H1 (cell line): ENCODE measurements at regions not wholly inside any gene's neighbourhood (a gene's known extent, or its start where the extent isn't known, plus 50 kb on each side); places are given as distances from the start of the nearest gene placed in this dataset.

Experiments
- CTCF ChIA-PET: fragments of 300-600 bp; sonication (Branson Sonifier 250); formaldehyde crosslinking; loops from one replicate; lab custom pipeline; 2021; ENCODE audit not compliant: partially characterized antibody; lab: Charles Lee
- POLR2A ChIA-PET: fragments of 300-600 bp; sonication (Branson Sonifier 250); formaldehyde crosslinking; loops from one replicate; lab custom pipeline; 2021; ENCODE audit warnings: inconsistent platforms; ENCODE audit not compliant: partially characterized antibody; lab: Charles Lee
- DNase-seq, 2 experiments: peaks; one replicate each; pipeline versions ENCODE4 v3.0.0 to v3.0.0-alpha.2; 2010 to 2022; ENCODE audit warnings: low spot score in 2 of 2, low read depth in 1 of 2, mixed read lengths in 1 of 2
- FAIRE-seq: peaks from 2 replicates; lab custom pipeline; 2011; peaks lifted over from hg19 to GRCh38; lab: Jason Lieb, UNC
- H2AFZ ChIP-seq: 2 replicates; pipeline ENCODE4 v1.8.1; 2012; ENCODE audit warnings: low read length, inconsistent platforms
- H2AK5ac ChIP-seq: 2 replicates; pipeline ENCODE4 v1.6.1; 2013; ENCODE audit warnings: low read depth, low read length
- H2BK120ac ChIP-seq: replicated peaks from 2 replicates; pipeline ENCODE3; 2013; ENCODE audit warnings: low read depth, low read length, inconsistent platforms
- H2BK12ac ChIP-seq: 2 replicates; pipeline ENCODE4 v1.6.1; 2013; ENCODE audit warnings: low read depth, low read length
- H2BK15ac ChIP-seq: 2 replicates; pipeline ENCODE4 v1.6.1; 2013; ENCODE audit warnings: low read length
- H2BK20ac ChIP-seq: 2 replicates; pipeline ENCODE4 v1.6.1; 2013; ENCODE audit warnings: low read length
- H2BK5ac ChIP-seq: 2 replicates; pipeline ENCODE4 v1.6.1; 2013; ENCODE audit warnings: low read depth, low read length
- H3K14ac ChIP-seq: 2 replicates; pipeline ENCODE4 v1.6.1; 2013; ENCODE audit warnings: inconsistent platforms; ENCODE audit not compliant: insufficient read length
- H3K18ac ChIP-seq: 2 replicates; pipeline ENCODE4 v1.6.1; 2013; ENCODE audit warnings: low read length; ENCODE audit errors: extremely low read depth
- H3K23ac ChIP-seq: 2 replicates; pipeline ENCODE4 v1.6.1; 2013; ENCODE audit warnings: inconsistent platforms; ENCODE audit not compliant: insufficient read length
- H3K23me2 ChIP-seq: 2 replicates; pipeline ENCODE4 v1.6.1; 2013; ENCODE audit warnings: low read depth, low read length
- H3K27ac ChIP-seq: 2 replicates; pipeline ENCODE4 v1.6.1; 2011; ENCODE audit warnings: low read depth, low read length, inconsistent platforms
- H3K27me3 ChIP-seq, 4 experiments: replicated peaks in 1 of 4; 1 replicate in 1 of 4; 2 replicates in 3 of 4; pipeline versions ENCODE4 v1.6.1 to v1.8.1; 2011 to 2013; ENCODE audit warnings: low read length in 3 of 4, mild to moderate bottlenecking in 3 of 4, inconsistent platforms in 2 of 4, mixed read lengths in 2 of 4, moderate library complexity in 1 of 4; ENCODE audit not compliant: control insufficient read depth in 3 of 4, insufficient read depth in 3 of 4; ENCODE audit errors: extremely low read depth in 1 of 4
- H3K36me3 ChIP-seq, 4 experiments: 2 replicates each; pipeline versions ENCODE4 v1.6.1 to v1.8.1; 2011 to 2013; ENCODE audit warnings: mild to moderate bottlenecking in 4 of 4, low read length in 3 of 4, moderate library complexity in 2 of 4, control low read depth in 1 of 4, inconsistent platforms in 1 of 4; ENCODE audit not compliant: insufficient read depth in 4 of 4, control insufficient read depth in 2 of 4
- H3K4ac ChIP-seq: replicated peaks from 2 replicates; pipeline ENCODE3; 2013; ENCODE audit warnings: low read length, low read depth, mixed read lengths, inconsistent platforms; ENCODE audit not compliant: insufficient read length
- H3K4me1 ChIP-seq, 4 experiments: replicated peaks in 1 of 4; 1 replicate in 1 of 4; 2 replicates in 3 of 4; pipeline versions ENCODE4 v1.6.1 to v1.8.1; 2011 to 2013; ENCODE audit warnings: low read length in 3 of 4, inconsistent platforms in 2 of 4, mixed read lengths in 1 of 4; ENCODE audit not compliant: insufficient read depth in 4 of 4, control insufficient read depth in 3 of 4
- H3K4me2 ChIP-seq, 2 experiments: 2 replicates each; pipeline versions ENCODE4 v1.6.1 to v1.8.1; 2011 to 2013; ENCODE audit warnings: low read depth in 2 of 2, low read length in 2 of 2, control low read depth in 1 of 2, inconsistent platforms in 1 of 2, mild to moderate bottlenecking in 1 of 2; ENCODE audit not compliant: insufficient read depth in 1 of 2
- H3K4me3 ChIP-seq, 4 experiments: fragments of 200-600, 300-600 bp in 1 of 4; sonication (generic), shearing (Covaris generic), sonication (Bioruptor Twin) in 1 of 4; 2 replicates each; pipeline versions ENCODE4 v1.5.1 to v1.8.1; 2011 to 2016; ENCODE audit warnings: low read length in 4 of 4, low read depth in 3 of 4, control low read depth in 2 of 4, inconsistent platforms in 2 of 4, mild to moderate bottlenecking in 2 of 4, mixed read lengths in 1 of 4, moderate library complexity in 1 of 4; ENCODE audit not compliant: insufficient read depth in 2 of 4; ENCODE audit errors: extremely low read depth in 1 of 4
- H3K56ac ChIP-seq: replicated peaks from 2 replicates; pipeline ENCODE3; 2013; ENCODE audit warnings: low read depth, mild to moderate bottlenecking, mixed read lengths, low read length, inconsistent platforms; ENCODE audit not compliant: insufficient read length
- H3K79me1 ChIP-seq: 2 replicates; pipeline ENCODE4 v1.6.1; 2013; ENCODE audit warnings: low read depth, low read length, control low read depth
- H3K79me2 ChIP-seq, 2 experiments: 2 replicates each; pipeline versions ENCODE4 v1.6.1 to v1.8.1; 2012 to 2013; ENCODE audit warnings: low read length in 2 of 2, mild to moderate bottlenecking in 2 of 2, inconsistent platforms in 1 of 2; ENCODE audit not compliant: insufficient read depth in 2 of 2, control insufficient read depth in 1 of 2
- H3K9ac ChIP-seq, 4 experiments: replicated peaks in 1 of 4; 1 replicate in 1 of 4; 2 replicates in 3 of 4; pipeline versions ENCODE4 v1.6.1 to v1.8.1; 2011 to 2013; ENCODE audit warnings: low read depth in 3 of 4, low read length in 3 of 4, control low read depth in 2 of 4, mild to moderate bottlenecking in 2 of 4, moderate library complexity in 2 of 4, inconsistent platforms in 1 of 4; ENCODE audit errors: extremely low read depth in 1 of 4
- H3K9me3 ChIP-seq, 2 experiments: 2 replicates each; pipeline versions ENCODE4 v1.6.1 to v1.8.1; 2012 to 2013; ENCODE audit warnings: mild to moderate bottlenecking in 2 of 2, moderate library complexity in 2 of 2, control low read depth in 1 of 2, inconsistent platforms in 1 of 2, low read depth in 1 of 2, low read length in 1 of 2, mixed read lengths in 1 of 2; ENCODE audit not compliant: insufficient read depth in 2 of 2
- H4K20me1 ChIP-seq, 2 experiments: replicated peaks in 1 of 2; 2 replicates each; pipeline versions ENCODE3 to v1.8.1; 2011 to 2013; ENCODE audit warnings: inconsistent platforms in 2 of 2, low read length in 2 of 2, mild to moderate bottlenecking in 1 of 2; ENCODE audit not compliant: insufficient read depth in 2 of 2, control insufficient read depth in 1 of 2
- H4K5ac ChIP-seq: 2 replicates; pipeline ENCODE4 v1.6.1; 2013; ENCODE audit warnings: low read length, low read depth, mixed read lengths, inconsistent platforms; ENCODE audit not compliant: insufficient read length
- H4K8ac ChIP-seq: 2 replicates; pipeline ENCODE4 v1.8.0; 2013; ENCODE audit warnings: mild to moderate bottlenecking, moderate library complexity, low read length, inconsistent platforms; ENCODE audit not compliant: insufficient read depth; ENCODE audit errors: extremely low read depth
- H4K91ac ChIP-seq: replicated peaks from 2 replicates; pipeline ENCODE3; 2013; ENCODE audit warnings: low read length, mixed read lengths, inconsistent platforms; ENCODE audit not compliant: insufficient read length
- KDM1A ChIP-seq: fragments of 200-600, 300-600 bp; sonication (generic); IDR thresholded peaks from 2 replicates; pipeline ENCODE4 v1.7.1; 2016; ENCODE audit warnings: mild to moderate bottlenecking, low read length, borderline replicate concordance
- POLR2A ChIP-seq, 2 experiments: IDR thresholded peaks; 1 replicate in 1 of 2; 2 replicates in 1 of 2; pipeline ENCODE4 v1.6.1; 2011; ENCODE audit warnings: low read depth in 2 of 2, low read length in 2 of 2, mild to moderate bottlenecking in 2 of 2; ENCODE audit errors: control extremely low read depth in 1 of 2
- RAD21 ChIP-seq, 2 experiments: IDR thresholded peaks in 1 of 2; conservative IDR thresholded peaks in 1 of 2; 2 replicates each; pipeline ENCODE4 v1.6.1; 2011; ENCODE audit warnings: low read depth in 2 of 2, low read length in 2 of 2, improper control_type of control experiment in 1 of 2, inconsistent platforms in 1 of 2, mild to moderate bottlenecking in 1 of 2, moderate library complexity in 1 of 2
- SIN3A ChIP-seq, 2 experiments: IDR thresholded peaks in 1 of 2; conservative IDR thresholded peaks in 1 of 2; 2 replicates each; pipeline ENCODE4 v1.6.1; 2011 to 2012; ENCODE audit warnings: low read length in 2 of 2, improper control_type of control experiment in 1 of 2, low read depth in 1 of 2, mild to moderate bottlenecking in 1 of 2
- SP2 ChIP-seq: IDR thresholded peaks from 2 replicates; pipeline ENCODE4 v1.6.1; 2012; ENCODE audit warnings: mild to moderate bottlenecking, low read length, inconsistent platforms
- SRF ChIP-seq: IDR thresholded peaks from 2 replicates; pipeline ENCODE4 v1.6.1; 2011; ENCODE audit warnings: mild to moderate bottlenecking, low read depth, low read length, moderate library complexity
- TAF1 ChIP-seq: IDR thresholded peaks from 2 replicates; pipeline ENCODE4 v1.6.1; 2011; ENCODE audit warnings: mild to moderate bottlenecking, low read depth, low read length
- WGBS, 2 experiments: shearing (Covaris generic) in 1 of 2; methylation state at CpG; one replicate each; pipeline versions ENCODE4 v1.1.6 to v1.1.7; 2013 to 2015; ENCODE audit warnings: low lambda C conversion rate in 2 of 2, mixed read lengths in 2 of 2, inconsistent platforms in 1 of 2, low coverage in 1 of 2, missing lambda C conversion rate in 1 of 2; ENCODE audit not compliant: insufficient replicate concordance in 2 of 2, insufficient coverage in 1 of 2, insufficient read length in 1 of 2; ENCODE audit errors: extremely low coverage in 1 of 2, missing lambda C conversion rate in 1 of 2; 5-methylcytosine and 5-hydroxymethylcytosine counted together

GRCh38 chr1:39110882-39111281, 84.7 kb downstream of the NDUFS5 start:
- Histone ChIP-seq H3K23ac (no peak overlapping the region), H3K79me1 (peaks cover 3% of the 10 kb centered on the region; the same call in 1 of the 2 replicates), H3K23me2 (peaks cover 8% of the 10 kb centered on the region; the same call in 1 of the 2 replicates), H3K9me3 (no peaks in the 10 kb centered on the region), H3K27ac (no peak overlapping the region), H2BK20ac (no peak overlapping the region), H3K36me3 (no peaks in the 10 kb centered on the region), H2BK12ac (no peak overlapping the region), H2BK15ac (no peak overlapping the region), H2AFZ (no peak overlapping the region), H2AK5ac (no peak overlapping the region), H4K8ac (no peak overlapping the region), H3K4me3 (no peak overlapping the region), H3K9ac (no peak overlapping the region), H4K5ac (no peak overlapping the region), H3K56ac (no peak overlapping the region), H3K79me2 (peaks cover 38 to 97% of the 10 kb centered on the region in 2 experiments), H3K18ac (no peak overlapping the region), H4K91ac (no peak overlapping the region), H3K4me2 (no peak overlapping the region), H4K20me1 (peaks cover 3 to 4% of the 10 kb centered on the region in 2 experiments), H3K4ac (no peak overlapping the region), H3K27me3 (no peaks in the 10 kb centered on the region), H2BK5ac (no peak overlapping the region), H3K4me1 (peaks cover 6 to 20% (median 10%) of the 10 kb centered on the region in 4 experiments; a peak in 5 of 7 replicates), H3K14ac (no peak overlapping the region), H2BK120ac (no peak overlapping the region)
- FAIRE-seq: no peak
- WGBS, 2 experiments: 82% methylated on average over 1 of the region's 1 CpG; no CpG with 5 or more reads in 1 of the 2 experiments
- POLR2A ChIA-PET: interaction anchor here (1.0 to 11.0 kb wide), 7 partner anchors 12 to 60 kb away, joined by 4 to 71 read pairs (median 5); no protein-coding TSS in a partner anchor
- no peak for DNase-seq
- TF ChIP-seq KDM1A (no peak), TAF1 (no peak), SRF (no peak), POLR2A (IDR thresholded peaks at IDR 0.05; ENCODE audit: control extremely low read depth in 1 of 2, low read depth in 2 of 2, low read length in 2 of 2) (no peak), RAD21 (IDR thresholded peaks at IDR 0.05 in 1 of 2, conservative IDR thresholded peaks at IDR 0.05 in 1 of 2; ENCODE audit: low read depth in 2 of 2, low read length in 2 of 2) (no peak), SIN3A (conservative IDR thresholded peaks at IDR 0.05 in 1 of 2, IDR thresholded peaks at IDR 0.05 in 1 of 2; ENCODE audit: low read depth in 1 of 2, low read length in 2 of 2) (no peak), SP2 (no peak)
- CTCF ChIA-PET: interaction anchor here (0.7 to 7.0 kb wide), 12 partner anchors 8 to 428 kb away, joined by 3 to 79 read pairs (median 4); no protein-coding TSS in a partner anchor
